Large intestine (tissue), 3 donors: ENCODE measurements at regions not wholly inside any gene's neighbourhood (a gene's known extent, or its start where the extent isn't known, plus 50 kb on each side); places are given as distances from the start of the nearest gene placed in this dataset.

Source experiments
- DNase-seq, 2 donors: peaks; one replicate each; pipeline versions ENCODE4 v3.0.0 to v3.0.0-alpha.2; 2013
- H3K27ac ChIP-seq: one replicate; pipeline ENCODE4 v1.5.1; 2013; ENCODE audit warnings: low read length
- H3K27me3 ChIP-seq: 2 replicates; pipeline ENCODE4 v1.6.1; 2013; ENCODE audit warnings: low read length; ENCODE audit not compliant: control insufficient read depth, insufficient read depth
- H3K36me3 ChIP-seq: 2 replicates; pipeline ENCODE4 v1.6.1; 2013; ENCODE audit warnings: low read length; ENCODE audit not compliant: control insufficient read depth, insufficient read depth
- H3K4me1 ChIP-seq: one replicate; pipeline ENCODE4 v1.6.1; 2013; ENCODE audit warnings: low read length; ENCODE audit not compliant: control insufficient read depth, insufficient read depth
- H3K4me3 ChIP-seq: one replicate; pipeline ENCODE4 v1.5.1; 2013; ENCODE audit warnings: low read length
- H3K9me3 ChIP-seq: one replicate; pipeline ENCODE4 v1.6.1; 2013; ENCODE audit warnings: mild to moderate bottlenecking, low read depth, low read length, moderate library complexity; ENCODE audit not compliant: control insufficient read depth
- WGBS: methylation state at CpG from one replicate; pipeline ENCODE4 v1.1.5; 2013; ENCODE audit warnings: low lambda C conversion rate; ENCODE audit not compliant: insufficient coverage; 5-methylcytosine and 5-hydroxymethylcytosine counted together

GRCh38 chr18:41526054-41526453, 429.0 kb upstream of the PIK3C3 start:
- no peak for DNase-seq
- no peaks in the 10 kb centered on the region for H3K27me3 ChIP-seq
- no peaks in the 10 kb centered on the region for H3K36me3 ChIP-seq
- no peaks in the 10 kb centered on the region for H3K4me1 ChIP-seq
- no peaks in the 10 kb centered on the region for H3K9me3 ChIP-seq
- WGBS = 80% methylated on average over 1 of the region's 1 CpG
- H3K27ac ChIP-seq = no peak overlapping the region
- H3K4me3 ChIP-seq = no peak overlapping the region

GRCh38 chr18:41524674-41525470, 430.2 kb upstream of the PIK3C3 start:
- no peaks in the 10 kb centered on the region for H3K36me3 ChIP-seq
- H3K27ac ChIP-seq = no peak overlapping the region
- 0% methylated on average over 1 of the region's 2 CpGs for WGBS
- no peak overlapping the region for H3K4me3 ChIP-seq
- no peaks in the 10 kb centered on the region for H3K27me3 ChIP-seq
- no peaks in the 10 kb centered on the region for H3K9me3 ChIP-seq
- DNase-seq = no peak
- no peaks in the 10 kb centered on the region for H3K4me1 ChIP-seq

- Histone ChIP-seq H3K9me3 (no peaks in the 10 kb centered on the region), H3K27me3 (no peaks in the 10 kb centered on the region), H3K4me3 (no peak overlapping the region), H3K27ac (no peak overlapping the region), H3K36me3 (no peaks in the 10 kb centered on the region), H3K4me1 (no peaks in the 10 kb centered on the region)
- DNase-seq = no peak
These were observed 437.9 kb upstream of the PIK3C3 start for GRCh38 chr18:41517142-41517541.

- 100% methylated on average over 1 of the region's 3 CpGs for WGBS
- no peak for DNase-seq
- no peak overlapping the region for H3K27ac ChIP-seq
- H3K27me3 ChIP-seq = no peaks in the 10 kb centered on the region
- no peaks in the 10 kb centered on the region for H3K4me1 ChIP-seq
- H3K36me3 ChIP-seq = no peaks in the 10 kb centered on the region
- no peaks in the 10 kb centered on the region for H3K9me3 ChIP-seq
- H3K4me3 ChIP-seq = no peak overlapping the region
These were observed 441.6 kb upstream of the PIK3C3 start for GRCh38 chr18:41513438-41513837.

- DNase-seq = no peak
- H3K36me3 ChIP-seq = no peaks in the 10 kb centered on the region
- no peak overlapping the region for H3K27ac ChIP-seq
- H3K4me3 ChIP-seq = no peak overlapping the region
- H3K27me3 ChIP-seq = no peaks in the 10 kb centered on the region
- H3K4me1 ChIP-seq = no peaks in the 10 kb centered on the region
- WGBS = 100% methylated on average over 3 of the region's 3 CpGs
- H3K9me3 ChIP-seq = no peaks in the 10 kb centered on the region
These were observed 450.7 kb upstream of the PIK3C3 start for GRCh38 chr18:41504316-41504715.

GRCh38 chr18:41501848-41502247, 453.2 kb upstream of the PIK3C3 start:
- Histone ChIP-seq H3K4me3 (no peak overlapping the region), H3K36me3 (no peaks in the 10 kb centered on the region), H3K9me3 (no peaks in the 10 kb centered on the region), H3K4me1 (no peaks in the 10 kb centered on the region), H3K27me3 (no peaks in the 10 kb centered on the region), H3K27ac (no peak overlapping the region)
- WGBS = no CpG with 5 or more reads among the region's 3 CpGs
- no peak for DNase-seq

GRCh38 chr18:41499345-41499744, 455.7 kb upstream of the PIK3C3 start:
- no peak overlapping the region for H3K27ac ChIP-seq
- H3K4me1 ChIP-seq = no peaks in the 10 kb centered on the region
- no peak overlapping the region for H3K4me3 ChIP-seq
- no peaks in the 10 kb centered on the region for H3K36me3 ChIP-seq
- H3K27me3 ChIP-seq = no peaks in the 10 kb centered on the region
- no peaks in the 10 kb centered on the region for H3K9me3 ChIP-seq
- WGBS = no CpG with 5 or more reads among the region's 1 CpG
- no peak for DNase-seq

GRCh38 chr18:41490861-41491260, 464.2 kb upstream of the PIK3C3 start:
- Histone ChIP-seq H3K27me3 (no peaks in the 10 kb centered on the region), H3K27ac (no peak overlapping the region), H3K4me3 (no peak overlapping the region), H3K36me3 (no peaks in the 10 kb centered on the region), H3K4me1 (no peaks in the 10 kb centered on the region), H3K9me3 (no peaks in the 10 kb centered on the region)
- no peak for DNase-seq
- WGBS = 70% methylated on average over 1 of the region's 1 CpG

GRCh38 chr18:41486575-41486974, 468.5 kb upstream of the PIK3C3 start:
- Histone ChIP-seq H3K27ac (no peak overlapping the region), H3K27me3 (no peaks in the 10 kb centered on the region), H3K4me1 (no peaks in the 10 kb centered on the region), H3K9me3 (no peaks in the 10 kb centered on the region), H3K36me3 (no peaks in the 10 kb centered on the region), H3K4me3 (no peak overlapping the region)
- DNase-seq = no peak
- WGBS = no CpG with 5 or more reads among the region's 1 CpG

GRCh38 chr18:41484069-41484468, 471.0 kb upstream of the PIK3C3 start:
- Histone ChIP-seq H3K36me3 (no peaks in the 10 kb centered on the region), H3K27me3 (no peaks in the 10 kb centered on the region), H3K4me3 (no peak overlapping the region), H3K27ac (no peak overlapping the region), H3K9me3 (no peaks in the 10 kb centered on the region), H3K4me1 (no peaks in the 10 kb centered on the region)
- no CpG with 5 or more reads among the region's 1 CpG for WGBS
- DNase-seq = no peak

GRCh38 chr18:41482501-41482900, 472.5 kb upstream of the PIK3C3 start:
- no peaks in the 10 kb centered on the region for H3K36me3 ChIP-seq
- H3K9me3 ChIP-seq = no peaks in the 10 kb centered on the region
- no peaks in the 10 kb centered on the region for H3K27me3 ChIP-seq
- no peak overlapping the region for H3K27ac ChIP-seq
- peak in 1 of 2 donors; percentile 1 for DNase-seq
- H3K4me1 ChIP-seq = no peaks in the 10 kb centered on the region
- no peak overlapping the region for H3K4me3 ChIP-seq
- WGBS = 86% methylated on average over 2 of the region's 4 CpGs
